Uterus (tissue), 3 donors: ENCODE measurements at regions not wholly inside any gene's neighbourhood (a gene's known extent, or its start where the extent isn't known, plus 50 kb on each side); places are given as distances from the start of the nearest gene placed in this dataset.

Source experiments
- DNase-seq, 2 donors: peaks; one replicate each; pipeline ENCODE4 v3.0.0-alpha.2; 2019 to 2020
- H3K27ac ChIP-seq, 2 donors: fragments of 200-600 bp; sonication (generic); 1 replicate in 1 of 2; 2 replicates in 1 of 2; pipeline ENCODE4 v1.5.1; 2016 to 2018
- H3K27me3 ChIP-seq, 2 donors: fragments of 200-600 bp; sonication (generic); one replicate each; pipeline ENCODE4 v1.5.1; 2018 to 2019; ENCODE audit warnings: control low read depth in 1 of 2
- H3K36me3 ChIP-seq, 2 donors: fragments of 200-600 bp; sonication (generic); one replicate each; pipeline ENCODE4 v1.5.1; 2019; ENCODE audit warnings: control low read depth in 1 of 2
- H3K4me1 ChIP-seq, 2 donors: fragments of 200-600 bp; sonication (generic); one replicate each; pipeline ENCODE4 v1.5.1; 2018 to 2019; ENCODE audit warnings: control low read depth in 1 of 2
- H3K4me3 ChIP-seq, 2 donors: fragments of 200-600 bp; sonication (generic); 1 replicate in 1 of 2; 2 replicates in 1 of 2; pipeline ENCODE4 v1.5.1; 2018 to 2019; ENCODE audit warnings: mild to moderate bottlenecking in 1 of 2
- H3K9me3 ChIP-seq, 2 donors: fragments of 200-600 bp; sonication (generic); one replicate each; pipeline ENCODE4 v1.5.1; 2019; ENCODE audit warnings: control low read depth in 1 of 2
- CTCF ChIP-seq, 4 experiments: fragments of 200-600 bp in 2 of 4; fragments of 450-650 bp in 2 of 4; sonication (generic) in 2 of 4; IDR thresholded peaks; one replicate each; pipeline ENCODE4 v1.5.1; 2016 to 2019; ENCODE audit warnings: antibody characterized with exemption in 4 of 4, mild to moderate bottlenecking in 2 of 4, moderate library complexity in 1 of 4
- POLR2A ChIP-seq, 2 donors: fragments of 450-650 bp; IDR thresholded peaks; one replicate each; pipeline ENCODE4 v1.6.1; 2016; ENCODE audit warnings: antibody characterized with exemption in 2 of 2, mild to moderate bottlenecking in 1 of 2, moderate library complexity in 1 of 2
- intact Hi-C: fragments of 100-400 bp; cut with DNase I; formaldehyde crosslinking; loops from one replicate; pipeline ENCODE4 v1.15.1; 2023; ENCODE audit warnings: low total_unique reads
- donor health status: DM: yes; HTN: yes; CAD: no.

GRCh38 chr22:48872271-48873190, 955.1 kb downstream of the BRD1 start:
- Histone ChIP-seq H3K9me3 (no peaks in the 10 kb centered on the region), H3K36me3 (no peaks in the 10 kb centered on the region), H3K27ac (no peak overlapping the region), H3K4me3 (no peak overlapping the region), H3K27me3 (no peaks in the 10 kb centered on the region), H3K4me1 (no peaks in the 10 kb centered on the region)
- no peak for TF ChIP-seq CTCF (IDR thresholded peaks at IDR 0.05)
- peak in 1 of 2 donors; percentile 4 for DNase-seq
- intact Hi-C loops: no loop called here

- H3K4me3 ChIP-seq: no peak overlapping the region
- H3K27me3 ChIP-seq: no peaks in the 10 kb centered on the region
- TF ChIP-seq POLR2A (IDR thresholded peaks at IDR 0.05) (no peak), CTCF (IDR thresholded peaks at IDR 0.05) (no peak)
- H3K27ac ChIP-seq: no peak overlapping the region
- DNase-seq: no peak
- no peaks in the 10 kb centered on the region for H3K36me3 ChIP-seq
- no peaks in the 10 kb centered on the region for H3K4me1 ChIP-seq
- intact Hi-C loops: no loop called here
- H3K9me3 ChIP-seq: no peaks in the 10 kb centered on the region
These were observed 956.4 kb downstream of the BRD1 start for GRCh38 chr22:48871176-48871840.

GRCh38 chr22:48870436-48870835, 957.2 kb downstream of the BRD1 start:
- Histone ChIP-seq H3K36me3 (no peaks in the 10 kb centered on the region), H3K4me3 (no peak overlapping the region), H3K27me3 (no peaks in the 10 kb centered on the region), H3K4me1 (no peaks in the 10 kb centered on the region), H3K27ac (no peak overlapping the region), H3K9me3 (no peaks in the 10 kb centered on the region)
- intact Hi-C loops: no loop called here
- TF ChIP-seq CTCF (IDR thresholded peaks at IDR 0.05) (no peak), POLR2A (IDR thresholded peaks at IDR 0.05) (no peak)
- DNase-seq: no peak

- Histone ChIP-seq H3K4me3 (no peak overlapping the region), H3K9me3 (no peaks in the 10 kb centered on the region), H3K27ac (no peak overlapping the region), H3K27me3 (no peaks in the 10 kb centered on the region), H3K36me3 (no peaks in the 10 kb centered on the region), H3K4me1 (no peaks in the 10 kb centered on the region)
- DNase-seq: no peak
- intact Hi-C loops: no loop called here
- no peak for TF ChIP-seq CTCF (IDR thresholded peaks at IDR 0.05)
- TF ChIP-seq POLR2A (IDR thresholded peaks at IDR 0.05): no peak
These were observed 957.9 kb downstream of the BRD1 start for GRCh38 chr22:48869788-48870187.

- no peaks in the 10 kb centered on the region for H3K9me3 ChIP-seq
- H3K27ac ChIP-seq: no peak overlapping the region
- H3K27me3 ChIP-seq: no peaks in the 10 kb centered on the region
- TF ChIP-seq CTCF (IDR thresholded peaks at IDR 0.05): no peak
- TF ChIP-seq POLR2A (IDR thresholded peaks at IDR 0.05): no peak
- no peaks in the 10 kb centered on the region for H3K4me1 ChIP-seq
- H3K4me3 ChIP-seq: no peak overlapping the region
- DNase-seq: no peak
- H3K36me3 ChIP-seq: no peaks in the 10 kb centered on the region
- intact Hi-C loops: no loop called here
These were observed 958.5 kb downstream of the BRD1 start for GRCh38 chr22:48869161-48869560.
